Body of pancreas (tissue), 4 donors: ENCODE measurements at regions not wholly inside any gene's neighbourhood (a gene's known extent, or its start where the extent isn't known, plus 50 kb on each side); places are given as distances from the start of the nearest gene placed in this dataset.

Source experiments
- CTCF ChIP-seq, 7 experiments: fragments of 450-650 bp in 4 of 7; fragments of 200-600 bp in 3 of 7; sonication (generic) in 3 of 7; IDR thresholded peaks; one replicate each; pipeline ENCODE4 v1.5.1; 2016 to 2019; ENCODE audit warnings: antibody characterized with exemption in 7 of 7
- POLR2A ChIP-seq, 3 donors: fragments of 450-650 bp; IDR thresholded peaks; one replicate each; pipeline ENCODE4 v1.6.1; 2016; ENCODE audit warnings: antibody characterized with exemption in 3 of 3, mild to moderate bottlenecking in 2 of 3

GRCh38 chr10:30134171-30134945 is 75.0 kb upstream of the JCAD start:
- no peak for TF ChIP-seq CTCF (IDR thresholded peaks at IDR 0.05)
- no peak for TF ChIP-seq POLR2A (IDR thresholded peaks at IDR 0.05)
